ENCODE measurements at regions not wholly inside any gene's neighbourhood (a gene's known extent, or its start where the extent isn't known, plus 50 kb on each side); places are given as distances from the start of the nearest gene placed in this dataset.

GRCh38 chr12:91326058-91327027, 143.7 kb upstream of the DCN start:
- Mint-ChIP-seq H3K27me3 (ENCODE audit: low read depth) (no peaks in the 10 kb centered on the region), H3K9me3 (no peaks in the 10 kb centered on the region), H3K36me3 (ENCODE audit: low read depth) (no peaks in the 10 kb centered on the region), H3K27ac (no peak overlapping the region), H3K4me3 (no peak overlapping the region), H3K4me1 (ENCODE audit: low read depth) (no peaks in the 10 kb centered on the region)
- no peak for DNase-seq (ENCODE audit: low spot score)

- H3K4me3 Mint-ChIP-seq, result no peak overlapping the region
- H3K27ac Mint-ChIP-seq, result no peak overlapping the region
- no peak for DNase-seq (ENCODE audit: low spot score)
- H3K36me3 Mint-ChIP-seq (ENCODE audit: low read depth), result no peaks in the 10 kb centered on the region
- no peaks in the 10 kb centered on the region for H3K4me1 Mint-ChIP-seq (ENCODE audit: low read depth)
- no peaks in the 10 kb centered on the region for H3K9me3 Mint-ChIP-seq
- H3K27me3 Mint-ChIP-seq (ENCODE audit: low read depth), result no peaks in the 10 kb centered on the region
Observed at GRCh38 chr12:91320999-91321398, 138.4 kb upstream of the DCN start.

- DNase-seq (ENCODE audit: low spot score), result no peak
- Mint-ChIP-seq H3K27ac (no peak overlapping the region), H3K9me3 (no peaks in the 10 kb centered on the region), H3K27me3 (ENCODE audit: low read depth) (no peaks in the 10 kb centered on the region), H3K4me1 (ENCODE audit: low read depth) (no peaks in the 10 kb centered on the region), H3K36me3 (ENCODE audit: low read depth) (no peaks in the 10 kb centered on the region), H3K4me3 (no peak overlapping the region)
Observed at GRCh38 chr12:91319071-91319760, 136.6 kb upstream of the DCN start.

DNA sequence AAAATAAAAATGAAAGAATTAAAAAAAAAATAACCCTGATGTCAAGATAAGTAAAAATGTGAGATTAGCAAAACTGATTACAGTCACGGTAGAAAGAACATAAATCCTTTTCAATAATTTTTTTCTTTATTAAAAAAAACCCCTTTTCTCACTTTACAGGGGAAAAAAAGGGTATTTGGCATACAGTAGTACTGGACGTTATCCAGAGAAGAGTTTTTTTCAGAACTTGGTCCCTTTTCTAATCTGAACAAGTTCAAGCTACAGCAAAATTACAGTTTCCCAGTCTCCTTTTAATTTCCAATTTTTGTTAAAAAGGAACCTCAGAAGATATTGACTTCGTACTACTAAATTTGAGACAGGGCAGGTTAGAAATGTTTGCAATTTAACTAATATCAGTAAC, 134.7 kb upstream of the DCN start:
- H3K4me3 Mint-ChIP-seq, result no peak overlapping the region
- no peaks in the 10 kb centered on the region for H3K36me3 Mint-ChIP-seq (ENCODE audit: low read depth)
- no peaks in the 10 kb centered on the region for H3K27me3 Mint-ChIP-seq (ENCODE audit: low read depth)
- no peaks in the 10 kb centered on the region for H3K9me3 Mint-ChIP-seq
- no peak overlapping the region for H3K27ac Mint-ChIP-seq
- no peak for DNase-seq (ENCODE audit: low spot score)
- H3K4me1 Mint-ChIP-seq (ENCODE audit: low read depth), result no peaks in the 10 kb centered on the region

- H3K27ac Mint-ChIP-seq, result no peak overlapping the region
- no peak overlapping the region for H3K4me3 Mint-ChIP-seq
- no peaks in the 10 kb centered on the region for H3K9me3 Mint-ChIP-seq
- DNase-seq (ENCODE audit: low spot score), result no peak
- no peaks in the 10 kb centered on the region for H3K4me1 Mint-ChIP-seq (ENCODE audit: low read depth)
- no peaks in the 10 kb centered on the region for H3K36me3 Mint-ChIP-seq (ENCODE audit: low read depth)
- no peaks in the 10 kb centered on the region for H3K27me3 Mint-ChIP-seq (ENCODE audit: low read depth)
Observed at GRCh38 chr12:91316907-91317269, 134.3 kb upstream of the DCN start.

DNA sequence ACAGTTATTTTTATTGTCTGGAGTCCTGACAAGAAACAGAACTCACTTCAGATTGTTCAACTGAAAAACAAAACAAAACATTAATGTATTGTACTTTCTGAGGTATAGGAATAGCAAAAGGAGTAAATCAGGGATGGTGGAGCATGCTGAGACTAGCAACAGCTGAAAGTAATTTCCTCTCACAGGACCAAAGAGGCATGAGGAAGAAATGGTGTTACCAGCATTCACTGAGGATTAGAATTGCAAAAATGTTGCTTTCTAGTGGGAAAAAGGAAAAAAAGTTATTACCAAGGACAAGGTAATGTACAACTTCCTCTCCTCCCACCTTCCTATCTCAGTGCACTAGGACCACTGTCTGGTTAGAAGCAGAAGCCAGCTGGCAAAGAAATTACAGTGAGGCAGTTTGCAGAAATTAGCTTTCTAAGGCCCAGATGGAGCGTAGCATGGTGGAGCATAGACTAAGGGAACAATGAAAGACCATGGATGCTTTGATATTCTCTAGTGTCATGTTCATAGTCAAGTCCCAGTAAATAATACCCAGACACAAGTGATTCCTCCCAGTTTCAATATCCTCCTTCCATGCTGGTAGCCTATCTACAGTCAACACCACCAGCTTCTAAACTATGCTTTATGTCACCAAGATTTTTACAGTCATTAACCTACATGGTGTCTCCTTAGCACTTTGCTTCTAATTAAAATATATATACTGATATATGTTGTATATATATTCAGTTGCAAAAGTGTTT, 133.7 kb upstream of the DCN start:
- H3K4me1 Mint-ChIP-seq (ENCODE audit: low read depth), result no peaks in the 10 kb centered on the region
- H3K27ac Mint-ChIP-seq, result no peak overlapping the region
- H3K36me3 Mint-ChIP-seq (ENCODE audit: low read depth), result no peaks in the 10 kb centered on the region
- H3K9me3 Mint-ChIP-seq, result no peaks in the 10 kb centered on the region
- no peak overlapping the region for H3K4me3 Mint-ChIP-seq
- H3K27me3 Mint-ChIP-seq (ENCODE audit: low read depth), result no peaks in the 10 kb centered on the region
- DNase-seq (ENCODE audit: low spot score), result no peak

DNA sequence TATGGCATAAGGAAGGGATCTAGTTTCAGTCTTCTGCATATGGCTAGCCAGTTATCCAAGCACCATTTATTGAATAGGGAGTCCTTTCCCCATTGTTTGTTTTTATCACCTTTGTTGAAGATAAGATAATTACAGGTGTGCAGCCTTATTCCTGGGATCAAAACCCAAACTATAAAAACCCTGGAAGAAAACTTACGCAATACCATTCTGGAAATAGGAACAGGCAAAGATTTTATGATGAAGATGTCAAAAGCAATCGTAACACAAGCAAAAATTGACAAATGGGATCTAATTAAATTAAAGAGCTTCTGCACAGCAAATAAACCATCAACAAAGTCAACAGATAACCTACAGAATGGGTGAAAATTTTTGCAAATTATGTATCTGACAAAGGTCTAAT, 128.5 kb upstream of the DCN start:
- H3K27ac Mint-ChIP-seq, result no peak overlapping the region
- DNase-seq (ENCODE audit: low spot score), result no peak
- H3K4me3 Mint-ChIP-seq, result no peak overlapping the region
- no peaks in the 10 kb centered on the region for H3K27me3 Mint-ChIP-seq (ENCODE audit: low read depth)
- H3K4me1 Mint-ChIP-seq (ENCODE audit: low read depth), result no peaks in the 10 kb centered on the region
- H3K9me3 Mint-ChIP-seq, result no peaks in the 10 kb centered on the region
- no peaks in the 10 kb centered on the region for H3K36me3 Mint-ChIP-seq (ENCODE audit: low read depth)

DNA sequence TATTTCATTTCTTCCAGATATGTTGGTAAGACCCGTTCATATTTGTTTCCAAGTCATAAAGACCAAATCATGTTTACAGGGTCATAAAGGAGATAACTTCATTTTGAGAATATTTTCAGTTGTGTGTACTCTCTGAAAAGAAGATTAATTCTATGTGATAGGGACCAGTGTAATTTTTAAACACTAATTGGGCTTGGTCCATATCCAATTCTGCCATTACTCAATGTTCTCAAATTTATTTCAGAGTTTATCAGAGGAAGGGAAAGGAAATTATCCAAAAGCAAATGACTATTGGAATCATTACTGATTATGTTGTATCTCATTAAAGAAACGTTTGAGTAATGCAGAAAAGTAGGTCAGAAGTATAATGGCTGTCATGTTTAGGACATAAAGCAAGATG, 126.8 kb upstream of the DCN start:
- H3K36me3 Mint-ChIP-seq (ENCODE audit: low read depth), result no peaks in the 10 kb centered on the region
- no peak overlapping the region for H3K4me3 Mint-ChIP-seq
- no peak for DNase-seq (ENCODE audit: low spot score)
- H3K9me3 Mint-ChIP-seq, result no peaks in the 10 kb centered on the region
- H3K27me3 Mint-ChIP-seq (ENCODE audit: low read depth), result no peaks in the 10 kb centered on the region
- no peak overlapping the region for H3K27ac Mint-ChIP-seq
- H3K4me1 Mint-ChIP-seq (ENCODE audit: low read depth), result no peaks in the 10 kb centered on the region

DNA sequence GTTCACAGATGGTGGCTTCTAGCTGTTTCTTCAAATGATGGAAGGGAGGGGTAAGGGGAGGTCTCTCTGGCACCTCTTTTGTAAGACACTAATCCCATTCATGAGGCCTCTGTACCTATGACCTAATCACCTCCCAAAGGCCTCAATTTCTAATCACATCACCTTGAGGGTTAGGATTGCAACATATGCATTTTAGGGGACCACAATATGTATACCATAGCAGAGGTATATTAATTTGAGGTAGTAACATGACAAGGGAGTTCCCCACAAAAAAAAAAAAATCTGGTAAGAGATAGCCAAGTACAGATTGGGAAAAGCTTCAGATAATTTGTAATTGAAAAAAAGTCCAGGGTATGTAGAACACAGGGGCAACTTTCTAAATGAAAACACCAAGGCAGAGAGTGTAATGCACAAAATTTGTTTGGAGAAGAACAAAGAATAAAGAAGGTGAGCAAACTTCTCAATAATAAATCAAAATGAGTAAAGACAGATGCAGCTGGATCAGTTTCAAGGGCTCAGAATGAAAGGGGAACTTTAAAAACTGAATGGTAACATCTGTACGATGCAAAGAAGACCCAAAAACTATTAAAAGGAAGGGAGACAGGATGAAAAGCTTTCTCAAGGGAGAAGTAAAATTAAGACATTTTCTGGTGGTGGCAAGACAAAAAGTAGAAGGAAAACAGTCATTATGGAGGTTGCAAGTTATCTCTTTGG, 125.5 kb upstream of the DCN start:
- no peak overlapping the region for H3K4me3 Mint-ChIP-seq
- no peak overlapping the region for H3K27ac Mint-ChIP-seq
- no peaks in the 10 kb centered on the region for H3K9me3 Mint-ChIP-seq
- no peaks in the 10 kb centered on the region for H3K27me3 Mint-ChIP-seq (ENCODE audit: low read depth)
- H3K4me1 Mint-ChIP-seq (ENCODE audit: low read depth), result no peaks in the 10 kb centered on the region
- H3K36me3 Mint-ChIP-seq (ENCODE audit: low read depth), result no peaks in the 10 kb centered on the region
- DNase-seq (ENCODE audit: low spot score), result no peak

GRCh38 chr12:91290354-91290753, 107.7 kb upstream of the DCN start:
- Mint-ChIP-seq H3K4me1 (ENCODE audit: low read depth) (no peaks in the 10 kb centered on the region), H3K36me3 (ENCODE audit: low read depth) (no peaks in the 10 kb centered on the region), H3K4me3 (no peak overlapping the region), H3K27me3 (ENCODE audit: low read depth) (no peaks in the 10 kb centered on the region), H3K27ac (no peak overlapping the region), H3K9me3 (no peaks in the 10 kb centered on the region)
- DNase-seq (ENCODE audit: low spot score), result no peak

GRCh38 chr12:91289906-91290305, 107.3 kb upstream of the DCN start:
- H3K4me1 Mint-ChIP-seq (ENCODE audit: low read depth), result no peaks in the 10 kb centered on the region
- H3K9me3 Mint-ChIP-seq, result no peaks in the 10 kb centered on the region
- no peak overlapping the region for H3K27ac Mint-ChIP-seq
- H3K4me3 Mint-ChIP-seq, result no peak overlapping the region
- H3K27me3 Mint-ChIP-seq (ENCODE audit: low read depth), result no peaks in the 10 kb centered on the region
- DNase-seq (ENCODE audit: low spot score), result no peak
- no peaks in the 10 kb centered on the region for H3K36me3 Mint-ChIP-seq (ENCODE audit: low read depth)

GRCh38 chr12:91289072-91289471, 106.5 kb upstream of the DCN start:
- H3K27ac Mint-ChIP-seq, result no peak overlapping the region
- H3K4me3 Mint-ChIP-seq, result no peak overlapping the region
- no peaks in the 10 kb centered on the region for H3K27me3 Mint-ChIP-seq (ENCODE audit: low read depth)
- DNase-seq (ENCODE audit: low spot score), result no peak
- no peaks in the 10 kb centered on the region for H3K9me3 Mint-ChIP-seq
- H3K36me3 Mint-ChIP-seq (ENCODE audit: low read depth), result no peaks in the 10 kb centered on the region
- H3K4me1 Mint-ChIP-seq (ENCODE audit: low read depth), result no peaks in the 10 kb centered on the region

- H3K4me3 Mint-ChIP-seq, result no peak overlapping the region
- no peaks in the 10 kb centered on the region for H3K27me3 Mint-ChIP-seq (ENCODE audit: low read depth)
- no peaks in the 10 kb centered on the region for H3K4me1 Mint-ChIP-seq (ENCODE audit: low read depth)
- H3K9me3 Mint-ChIP-seq, result no peaks in the 10 kb centered on the region
- DNase-seq (ENCODE audit: low spot score), result no peak
- H3K36me3 Mint-ChIP-seq (ENCODE audit: low read depth), result no peaks in the 10 kb centered on the region
- H3K27ac Mint-ChIP-seq, result no peak overlapping the region
Observed at GRCh38 chr12:91287753-91288152, 105.1 kb upstream of the DCN start.

Measured in T-helper 2 cell treated with Interferon-gamma antibody and Interleukin-4, amounts not matched to agents 5 μg/mL and 100 μg/mL, for 36 hours (primary cell).